ENCODE measurements at regions not wholly inside any gene's neighbourhood (a gene's known extent, or its start where the extent isn't known, plus 50 kb on each side); places are given as distances from the start of the nearest gene placed in this dataset.

GRCh38 chr9:11457825-11458790 lies 845.3 kb upstream of the PTPRD start:
- DNase-seq (ENCODE audit: low read depth in 3 of 3, low spot score in 2 of 3) = peak in 1 of 3 donors; percentile 2

GRCh38 chr9:11469745-11470144 lies 856.9 kb upstream of the PTPRD start:
- no peak for DNase-seq (ENCODE audit: low read depth in 3 of 3, low spot score in 2 of 3)

GRCh38 chr9:11471321-11471720 lies 858.5 kb upstream of the PTPRD start:
- no peak for DNase-seq (ENCODE audit: low read depth in 3 of 3, low spot score in 2 of 3)

GRCh38 chr9:11500780-11501179 lies 888.0 kb upstream of the PTPRD start:
- DNase-seq (ENCODE audit: low read depth in 3 of 3, low spot score in 2 of 3) = no peak

- DNase-seq (ENCODE audit: low read depth in 3 of 3, low spot score in 2 of 3) = no peak
Observed at GRCh38 chr9:11506980-11507379, 894.2 kb upstream of the PTPRD start.

- DNase-seq (ENCODE audit: low read depth in 3 of 3, low spot score in 2 of 3) = no peak
Observed at GRCh38 chr9:11537566-11537965, 924.8 kb upstream of the PTPRD start.

GRCh38 chr9:11542781-11543180 lies 930.0 kb upstream of the PTPRD start:
- DNase-seq (ENCODE audit: low read depth in 3 of 3, low spot score in 2 of 3) = no peak

GRCh38 chr9:11546231-11546630 lies 933.4 kb upstream of the PTPRD start:
- no peak for DNase-seq (ENCODE audit: low read depth in 3 of 3, low spot score in 2 of 3)

GRCh38 chr9:11549311-11549794 lies 936.6 kb upstream of the PTPRD start:
- no peak for DNase-seq (ENCODE audit: low read depth in 3 of 3, low spot score in 2 of 3)

- DNase-seq (ENCODE audit: low read depth in 3 of 3, low spot score in 2 of 3) = no peak
Observed at GRCh38 chr9:11551106-11551505, 938.3 kb upstream of the PTPRD start.

- no peak for DNase-seq (ENCODE audit: low read depth in 3 of 3, low spot score in 2 of 3)
Observed at GRCh38 chr9:11558043-11558442, 945.2 kb upstream of the PTPRD start.

- DNase-seq (ENCODE audit: low read depth in 3 of 3, low spot score in 2 of 3) = no peak
Observed at GRCh38 chr9:11559001-11559776, 946.4 kb upstream of the PTPRD start.

GRCh38 chr9:11577522-11577921 lies 964.7 kb upstream of the PTPRD start:
- DNase-seq (ENCODE audit: low read depth in 3 of 3, low spot score in 2 of 3) = no peak

GRCh38 chr9:11595756-11596155 lies 983.0 kb upstream of the PTPRD start:
- no peak for DNase-seq (ENCODE audit: low read depth in 3 of 3, low spot score in 2 of 3)

GRCh38 chr9:11618241-11618805 lies 1005.5 kb upstream of the PTPRD start:
- DNase-seq (ENCODE audit: low read depth in 3 of 3, low spot score in 2 of 3) = no peak

- no peak for DNase-seq (ENCODE audit: low read depth in 3 of 3, low spot score in 2 of 3)
Observed at GRCh38 chr9:11632691-11633090, 1019.9 kb upstream of the PTPRD start.

GRCh38 chr9:11646831-11647230 lies 1034.0 kb upstream of the PTPRD start:
- DNase-seq (ENCODE audit: low read depth in 3 of 3, low spot score in 2 of 3) = no peak

GRCh38 chr9:11653867-11654266 lies 1039.3 kb upstream of the TYRP1 start:
- DNase-seq (ENCODE audit: low read depth in 3 of 3, low spot score in 2 of 3) = no peak

GRCh38 chr9:11663913-11664312 lies 1029.3 kb upstream of the TYRP1 start:
- no peak for DNase-seq (ENCODE audit: low read depth in 3 of 3, low spot score in 2 of 3)

- no peak for DNase-seq (ENCODE audit: low read depth in 3 of 3, low spot score in 2 of 3)
Observed at GRCh38 chr9:11676821-11677220, 1016.4 kb upstream of the TYRP1 start.

- no peak for DNase-seq (ENCODE audit: low read depth in 3 of 3, low spot score in 2 of 3)
Observed at GRCh38 chr9:11686733-11687132, 1006.5 kb upstream of the TYRP1 start.

Data from right renal cortex interstitium (tissue), 3 donors.